H1 (cell line): ENCODE measurements at regions not wholly inside any gene's neighbourhood (a gene's known extent, or its start where the extent isn't known, plus 50 kb on each side); places are given as distances from the start of the nearest gene placed in this dataset.
"Not testable (repeated sequence)": the region's sequence is repeated elsewhere in the genome, so short reads cannot be mapped to it uniquely, and the experiment has no call there.

Experiments
- CTCF ChIA-PET: fragments of 300-600 bp; sonication (Branson Sonifier 250); formaldehyde crosslinking; loops from one replicate; lab custom pipeline; 2021; ENCODE audit not compliant: partially characterized antibody; lab: Charles Lee
- POLR2A ChIA-PET: fragments of 300-600 bp; sonication (Branson Sonifier 250); formaldehyde crosslinking; loops from one replicate; lab custom pipeline; 2021; ENCODE audit warnings: inconsistent platforms; ENCODE audit not compliant: partially characterized antibody; lab: Charles Lee
- DNase-seq, 2 experiments: peaks; one replicate each; pipeline versions ENCODE4 v3.0.0 to v3.0.0-alpha.2; 2010 to 2022; ENCODE audit warnings: low spot score in 2 of 2, low read depth in 1 of 2, mixed read lengths in 1 of 2
- FAIRE-seq: peaks from 2 replicates; lab custom pipeline; 2011; peaks lifted over from hg19 to GRCh38; lab: Jason Lieb, UNC
- H2AFZ ChIP-seq: 2 replicates; pipeline ENCODE4 v1.8.1; 2012; ENCODE audit warnings: low read length, inconsistent platforms
- H2AK5ac ChIP-seq: 2 replicates; pipeline ENCODE4 v1.6.1; 2013; ENCODE audit warnings: low read depth, low read length
- H2BK120ac ChIP-seq: replicated peaks from 2 replicates; pipeline ENCODE3; 2013; ENCODE audit warnings: low read depth, low read length, inconsistent platforms
- H2BK12ac ChIP-seq: 2 replicates; pipeline ENCODE4 v1.6.1; 2013; ENCODE audit warnings: low read depth, low read length
- H2BK15ac ChIP-seq: 2 replicates; pipeline ENCODE4 v1.6.1; 2013; ENCODE audit warnings: low read length
- H2BK20ac ChIP-seq: 2 replicates; pipeline ENCODE4 v1.6.1; 2013; ENCODE audit warnings: low read length
- H2BK5ac ChIP-seq: 2 replicates; pipeline ENCODE4 v1.6.1; 2013; ENCODE audit warnings: low read depth, low read length
- H3K14ac ChIP-seq: 2 replicates; pipeline ENCODE4 v1.6.1; 2013; ENCODE audit warnings: inconsistent platforms; ENCODE audit not compliant: insufficient read length
- H3K18ac ChIP-seq: 2 replicates; pipeline ENCODE4 v1.6.1; 2013; ENCODE audit warnings: low read length; ENCODE audit errors: extremely low read depth
- H3K23ac ChIP-seq: 2 replicates; pipeline ENCODE4 v1.6.1; 2013; ENCODE audit warnings: inconsistent platforms; ENCODE audit not compliant: insufficient read length
- H3K23me2 ChIP-seq: 2 replicates; pipeline ENCODE4 v1.6.1; 2013; ENCODE audit warnings: low read depth, low read length
- H3K27ac ChIP-seq: 2 replicates; pipeline ENCODE4 v1.6.1; 2011; ENCODE audit warnings: low read depth, low read length, inconsistent platforms
- H3K27me3 ChIP-seq, 4 experiments: replicated peaks in 1 of 4; 1 replicate in 1 of 4; 2 replicates in 3 of 4; pipeline versions ENCODE4 v1.6.1 to v1.8.1; 2011 to 2013; ENCODE audit warnings: low read length in 3 of 4, mild to moderate bottlenecking in 3 of 4, inconsistent platforms in 2 of 4, mixed read lengths in 2 of 4, moderate library complexity in 1 of 4; ENCODE audit not compliant: control insufficient read depth in 3 of 4, insufficient read depth in 3 of 4; ENCODE audit errors: extremely low read depth in 1 of 4
- H3K36me3 ChIP-seq, 4 experiments: 2 replicates each; pipeline versions ENCODE4 v1.6.1 to v1.8.1; 2011 to 2013; ENCODE audit warnings: mild to moderate bottlenecking in 4 of 4, low read length in 3 of 4, moderate library complexity in 2 of 4, control low read depth in 1 of 4, inconsistent platforms in 1 of 4; ENCODE audit not compliant: insufficient read depth in 4 of 4, control insufficient read depth in 2 of 4
- H3K4ac ChIP-seq: replicated peaks from 2 replicates; pipeline ENCODE3; 2013; ENCODE audit warnings: low read length, low read depth, mixed read lengths, inconsistent platforms; ENCODE audit not compliant: insufficient read length
- H3K4me1 ChIP-seq, 4 experiments: replicated peaks in 1 of 4; 1 replicate in 1 of 4; 2 replicates in 3 of 4; pipeline versions ENCODE4 v1.6.1 to v1.8.1; 2011 to 2013; ENCODE audit warnings: low read length in 3 of 4, inconsistent platforms in 2 of 4, mixed read lengths in 1 of 4; ENCODE audit not compliant: insufficient read depth in 4 of 4, control insufficient read depth in 3 of 4
- H3K4me2 ChIP-seq, 2 experiments: 2 replicates each; pipeline versions ENCODE4 v1.6.1 to v1.8.1; 2011 to 2013; ENCODE audit warnings: low read depth in 2 of 2, low read length in 2 of 2, control low read depth in 1 of 2, inconsistent platforms in 1 of 2, mild to moderate bottlenecking in 1 of 2; ENCODE audit not compliant: insufficient read depth in 1 of 2
- H3K4me3 ChIP-seq, 4 experiments: fragments of 200-600, 300-600 bp in 1 of 4; sonication (generic), shearing (Covaris generic), sonication (Bioruptor Twin) in 1 of 4; 2 replicates each; pipeline versions ENCODE4 v1.5.1 to v1.8.1; 2011 to 2016; ENCODE audit warnings: low read length in 4 of 4, low read depth in 3 of 4, control low read depth in 2 of 4, inconsistent platforms in 2 of 4, mild to moderate bottlenecking in 2 of 4, mixed read lengths in 1 of 4, moderate library complexity in 1 of 4; ENCODE audit not compliant: insufficient read depth in 2 of 4; ENCODE audit errors: extremely low read depth in 1 of 4
- H3K56ac ChIP-seq: replicated peaks from 2 replicates; pipeline ENCODE3; 2013; ENCODE audit warnings: low read depth, mild to moderate bottlenecking, mixed read lengths, low read length, inconsistent platforms; ENCODE audit not compliant: insufficient read length
- H3K79me1 ChIP-seq: 2 replicates; pipeline ENCODE4 v1.6.1; 2013; ENCODE audit warnings: low read depth, low read length, control low read depth
- H3K79me2 ChIP-seq, 2 experiments: 2 replicates each; pipeline versions ENCODE4 v1.6.1 to v1.8.1; 2012 to 2013; ENCODE audit warnings: low read length in 2 of 2, mild to moderate bottlenecking in 2 of 2, inconsistent platforms in 1 of 2; ENCODE audit not compliant: insufficient read depth in 2 of 2, control insufficient read depth in 1 of 2
- H3K9ac ChIP-seq, 4 experiments: replicated peaks in 1 of 4; 1 replicate in 1 of 4; 2 replicates in 3 of 4; pipeline versions ENCODE4 v1.6.1 to v1.8.1; 2011 to 2013; ENCODE audit warnings: low read depth in 3 of 4, low read length in 3 of 4, control low read depth in 2 of 4, mild to moderate bottlenecking in 2 of 4, moderate library complexity in 2 of 4, inconsistent platforms in 1 of 4; ENCODE audit errors: extremely low read depth in 1 of 4
- H3K9me3 ChIP-seq, 2 experiments: 2 replicates each; pipeline versions ENCODE4 v1.6.1 to v1.8.1; 2012 to 2013; ENCODE audit warnings: mild to moderate bottlenecking in 2 of 2, moderate library complexity in 2 of 2, control low read depth in 1 of 2, inconsistent platforms in 1 of 2, low read depth in 1 of 2, low read length in 1 of 2, mixed read lengths in 1 of 2; ENCODE audit not compliant: insufficient read depth in 2 of 2
- H4K20me1 ChIP-seq, 2 experiments: replicated peaks in 1 of 2; 2 replicates each; pipeline versions ENCODE3 to v1.8.1; 2011 to 2013; ENCODE audit warnings: inconsistent platforms in 2 of 2, low read length in 2 of 2, mild to moderate bottlenecking in 1 of 2; ENCODE audit not compliant: insufficient read depth in 2 of 2, control insufficient read depth in 1 of 2
- H4K5ac ChIP-seq: 2 replicates; pipeline ENCODE4 v1.6.1; 2013; ENCODE audit warnings: low read length, low read depth, mixed read lengths, inconsistent platforms; ENCODE audit not compliant: insufficient read length
- H4K8ac ChIP-seq: 2 replicates; pipeline ENCODE4 v1.8.0; 2013; ENCODE audit warnings: mild to moderate bottlenecking, moderate library complexity, low read length, inconsistent platforms; ENCODE audit not compliant: insufficient read depth; ENCODE audit errors: extremely low read depth
- H4K91ac ChIP-seq: replicated peaks from 2 replicates; pipeline ENCODE3; 2013; ENCODE audit warnings: low read length, mixed read lengths, inconsistent platforms; ENCODE audit not compliant: insufficient read length
- WGBS, 2 experiments: shearing (Covaris generic) in 1 of 2; methylation state at CpG; one replicate each; pipeline versions ENCODE4 v1.1.6 to v1.1.7; 2013 to 2015; ENCODE audit warnings: low lambda C conversion rate in 2 of 2, mixed read lengths in 2 of 2, inconsistent platforms in 1 of 2, low coverage in 1 of 2, missing lambda C conversion rate in 1 of 2; ENCODE audit not compliant: insufficient replicate concordance in 2 of 2, insufficient coverage in 1 of 2, insufficient read length in 1 of 2; ENCODE audit errors: extremely low coverage in 1 of 2, missing lambda C conversion rate in 1 of 2; 5-methylcytosine and 5-hydroxymethylcytosine counted together

- H4K5ac ChIP-seq, H4K20me1 ChIP-seq, H2AFZ ChIP-seq, H3K36me3 ChIP-seq, H3K27ac ChIP-seq, H2BK12ac ChIP-seq, FAIRE-seq, H3K79me2 ChIP-seq, POLR2A ChIA-PET, H2AK5ac ChIP-seq, H3K9ac ChIP-seq, H2BK120ac ChIP-seq, H3K56ac ChIP-seq, H4K91ac ChIP-seq, H2BK15ac ChIP-seq, H3K9me3 ChIP-seq, H3K79me1 ChIP-seq, H3K18ac ChIP-seq, H3K23ac ChIP-seq, H2BK20ac ChIP-seq, H3K4ac ChIP-seq, H3K23me2 ChIP-seq, DNase-seq, H3K4me2 ChIP-seq, H4K8ac ChIP-seq, H3K14ac ChIP-seq, H3K4me1 ChIP-seq, H3K27me3 ChIP-seq, H2BK5ac ChIP-seq, H3K4me3 ChIP-seq: not testable (repeated sequence)
- 95% methylated on average over 4 of the region's 4 CpGs; no CpG with 5 or more reads in 1 of the 2 experiments for WGBS, 2 experiments
- CTCF ChIA-PET = interaction anchor here (1.2 to 2.7 kb wide), 2 partner anchors 9 to 102 kb away, joined by 4 to 30 read pairs; no protein-coding TSS in a partner anchor
Measured at GRCh38 chr1:119267288-119267687, 101.3 kb upstream of the HAO2 start.
